Kidney glomerular epithelial cell (primary cell): ENCODE measurements at regions not wholly inside any gene's neighbourhood (a gene's known extent, or its start where the extent isn't known, plus 50 kb on each side); places are given as distances from the start of the nearest gene placed in this dataset.

ENCODE experiments used
- DNase-seq: peaks from one replicate; lab custom pipeline; 2025; lab: John Stamatoyannopoulos, UW

GRCh38 chr5:73228052-73228451, 55.1 kb downstream of the TMEM174 start:
- no peak for DNase-seq
